ENCODE measurements at regions not wholly inside any gene's neighbourhood (a gene's known extent, or its start where the extent isn't known, plus 50 kb on each side); places are given as distances from the start of the nearest gene placed in this dataset.

DNA sequence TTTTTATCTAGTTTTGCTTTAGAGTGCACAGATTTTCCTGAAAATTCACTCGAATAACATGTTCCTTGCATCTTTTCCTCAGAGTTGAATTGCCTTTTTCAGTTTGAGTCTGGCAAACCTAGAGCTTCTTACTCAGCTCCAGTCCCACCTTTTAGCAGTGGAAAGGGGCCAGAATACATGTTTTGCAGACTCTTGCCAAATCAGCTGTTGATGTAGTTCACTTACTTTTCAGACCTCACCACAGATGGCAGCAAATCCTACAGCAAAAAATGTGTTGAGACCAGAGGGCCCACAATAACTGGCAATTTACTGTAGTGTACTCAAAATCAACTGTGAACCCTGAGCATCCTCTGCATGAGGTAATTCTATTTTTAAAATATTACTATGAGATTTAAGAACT lies 545.2 kb upstream of the ACO1 start:
- no peaks in the 10 kb centered on the region for H3K9me2 ChIP-seq (ENCODE audit: low read depth, low read length)
- no peaks in the 10 kb centered on the region for H3F3A ChIP-seq (ENCODE audit: insufficient read depth, low read length)
- H2AFZ ChIP-seq (ENCODE audit: low read length): no peak overlapping the region
- no peak for TF ChIP-seq EZH2 (IDR thresholded peaks at IDR 0.05; ENCODE audit: borderline replicate concordance, low read length)
- TF ChIP-seq, protein P1, sequence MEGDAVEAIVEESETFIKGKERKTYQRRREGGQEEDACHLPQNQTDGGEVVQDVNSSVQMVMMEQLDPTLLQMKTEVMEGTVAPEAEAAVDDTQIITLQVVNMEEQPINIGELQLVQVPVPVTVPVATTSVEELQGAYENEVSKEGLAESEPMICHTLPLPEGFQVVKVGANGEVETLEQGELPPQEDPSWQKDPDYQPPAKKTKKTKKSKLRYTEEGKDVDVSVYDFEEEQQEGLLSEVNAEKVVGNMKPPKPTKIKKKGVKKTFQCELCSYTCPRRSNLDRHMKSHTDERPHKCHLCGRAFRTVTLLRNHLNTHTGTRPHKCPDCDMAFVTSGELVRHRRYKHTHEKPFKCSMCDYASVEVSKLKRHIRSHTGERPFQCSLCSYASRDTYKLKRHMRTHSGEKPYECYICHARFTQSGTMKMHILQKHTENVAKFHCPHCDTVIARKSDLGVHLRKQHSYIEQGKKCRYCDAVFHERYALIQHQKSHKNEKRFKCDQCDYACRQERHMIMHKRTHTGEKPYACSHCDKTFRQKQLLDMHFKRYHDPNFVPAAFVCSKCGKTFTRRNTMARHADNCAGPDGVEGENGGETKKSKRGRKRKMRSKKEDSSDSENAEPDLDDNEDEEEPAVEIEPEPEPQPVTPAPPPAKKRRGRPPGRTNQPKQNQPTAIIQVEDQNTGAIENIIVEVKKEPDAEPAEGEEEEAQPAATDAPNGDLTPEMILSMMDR (IDR thresholded peaks at IDR 0.05; ENCODE audit: low read length): peak; percentile 11; the same call in 1 of the 2 replicates
- no peaks in the 10 kb centered on the region for H3K4me1 ChIP-seq (ENCODE audit: insufficient read depth, low read length, severe bottlenecking)
- no peak overlapping the region for H3K27ac ChIP-seq (ENCODE audit: low read depth, low read length, poor library complexity, severe bottlenecking)
- no peaks in the 10 kb centered on the region for H4K20me1 ChIP-seq (ENCODE audit: insufficient read depth, low read length)
- no peaks in the 10 kb centered on the region for H3K36me3 ChIP-seq (ENCODE audit: insufficient read depth, low read length)
- no peak overlapping the region for H3K9ac ChIP-seq (ENCODE audit: low read length)
- H3K9me3 ChIP-seq (ENCODE audit: low read length): no peaks in the 10 kb centered on the region
- no peaks in the 10 kb centered on the region for H3K27me3 ChIP-seq (ENCODE audit: insufficient read depth, low read length)
- no peak overlapping the region for H3K4me3 ChIP-seq (ENCODE audit: low read depth, low read length, poor library complexity, severe bottlenecking)
- no peak overlapping the region for H3K4me2 ChIP-seq (ENCODE audit: low read length)
- H3K79me2 ChIP-seq (ENCODE audit: insufficient read depth, low read length): no peaks in the 10 kb centered on the region

DNA sequence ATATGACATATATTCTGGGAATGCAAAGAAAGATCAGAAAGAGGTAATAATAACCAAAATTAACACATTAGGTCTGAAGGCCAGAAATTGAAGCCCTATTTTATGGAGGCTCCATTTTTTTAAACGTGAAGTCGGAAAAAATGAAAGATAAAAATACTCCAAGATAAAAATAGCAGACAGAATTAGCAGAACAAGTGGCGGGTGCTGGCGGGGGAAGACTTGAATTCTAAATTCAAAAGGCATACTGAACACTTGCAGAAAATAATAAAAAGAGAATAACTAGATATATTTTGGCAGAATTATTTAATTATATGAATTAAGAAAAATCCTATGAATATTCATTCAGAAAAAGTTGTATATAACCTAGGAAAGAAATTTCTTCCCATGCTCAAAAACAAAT lies 543.7 kb upstream of the ACO1 start:
- Histone ChIP-seq H3F3A (ENCODE audit: insufficient read depth, low read length) (no peaks in the 10 kb centered on the region), H3K4me2 (ENCODE audit: low read length) (no peak overlapping the region), H3K4me3 (ENCODE audit: low read depth, low read length, poor library complexity, severe bottlenecking) (no peak overlapping the region), H3K27ac (ENCODE audit: low read depth, low read length, poor library complexity, severe bottlenecking) (no peak overlapping the region), H3K9me2 (ENCODE audit: low read depth, low read length) (no peaks in the 10 kb centered on the region), H3K4me1 (ENCODE audit: insufficient read depth, low read length, severe bottlenecking) (no peaks in the 10 kb centered on the region), H3K36me3 (ENCODE audit: insufficient read depth, low read length) (no peaks in the 10 kb centered on the region), H2AFZ (ENCODE audit: low read length) (no peak overlapping the region), H3K9me3 (ENCODE audit: low read length) (no peaks in the 10 kb centered on the region), H4K20me1 (ENCODE audit: insufficient read depth, low read length) (no peaks in the 10 kb centered on the region), H3K9ac (ENCODE audit: low read length) (no peak overlapping the region), H3K27me3 (ENCODE audit: insufficient read depth, low read length) (no peaks in the 10 kb centered on the region), H3K79me2 (ENCODE audit: insufficient read depth, low read length) (no peaks in the 10 kb centered on the region)
- TF ChIP-seq, protein P1 (IDR thresholded peaks at IDR 0.05; ENCODE audit: low read length): no peak
- TF ChIP-seq EZH2 (IDR thresholded peaks at IDR 0.05; ENCODE audit: borderline replicate concordance, low read length): no peak

DNA sequence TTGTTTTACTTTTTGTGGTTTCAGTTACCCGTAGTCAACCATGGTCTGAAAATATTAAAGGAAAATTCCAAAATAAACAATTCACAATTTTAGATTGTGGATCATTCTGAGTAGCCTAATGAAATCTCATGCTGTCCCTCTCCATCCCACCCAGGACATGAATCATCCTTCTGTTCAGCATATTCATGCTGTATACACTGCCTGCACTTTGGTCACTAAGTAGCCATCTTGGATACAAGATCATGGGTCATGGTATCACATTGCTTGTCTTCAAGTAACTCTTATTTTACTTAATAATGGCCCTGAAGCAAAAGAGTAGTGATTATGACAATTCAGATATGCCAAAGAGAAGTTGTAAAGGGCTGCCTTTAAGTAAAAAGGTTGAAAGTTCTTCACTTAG lies 536.5 kb upstream of the ACO1 start:
- no peaks in the 10 kb centered on the region for H3K27me3 ChIP-seq (ENCODE audit: insufficient read depth, low read length)
- H3K4me1 ChIP-seq (ENCODE audit: insufficient read depth, low read length, severe bottlenecking): no peaks in the 10 kb centered on the region
- H3K27ac ChIP-seq (ENCODE audit: low read depth, low read length, poor library complexity, severe bottlenecking): no peak overlapping the region
- H3K9me3 ChIP-seq (ENCODE audit: low read length): no peaks in the 10 kb centered on the region
- H3K4me2 ChIP-seq (ENCODE audit: low read length): no peak overlapping the region
- no peaks in the 10 kb centered on the region for H3K9me2 ChIP-seq (ENCODE audit: low read depth, low read length)
- H2AFZ ChIP-seq (ENCODE audit: low read length): no peak overlapping the region
- no peak overlapping the region for H3K4me3 ChIP-seq (ENCODE audit: low read depth, low read length, poor library complexity, severe bottlenecking)
- TF ChIP-seq, protein P1 (IDR thresholded peaks at IDR 0.05; ENCODE audit: low read length): no peak
- no peak for TF ChIP-seq EZH2 (IDR thresholded peaks at IDR 0.05; ENCODE audit: borderline replicate concordance, low read length)
- no peaks in the 10 kb centered on the region for H4K20me1 ChIP-seq (ENCODE audit: insufficient read depth, low read length)
- no peak overlapping the region for H3K9ac ChIP-seq (ENCODE audit: low read length)
- H3F3A ChIP-seq (ENCODE audit: insufficient read depth, low read length): no peaks in the 10 kb centered on the region
- H3K36me3 ChIP-seq (ENCODE audit: insufficient read depth, low read length): no peaks in the 10 kb centered on the region
- no peaks in the 10 kb centered on the region for H3K79me2 ChIP-seq (ENCODE audit: insufficient read depth, low read length)
